ENCODE measurements at regions not wholly inside any gene's neighbourhood (a gene's known extent, or its start where the extent isn't known, plus 50 kb on each side); places are given as distances from the start of the nearest gene placed in this dataset.

GRCh38 chr6:92433911-92434310 lies 985.4 kb downstream of the EPHA7 start:
- TF ChIP-seq, protein P1, sequence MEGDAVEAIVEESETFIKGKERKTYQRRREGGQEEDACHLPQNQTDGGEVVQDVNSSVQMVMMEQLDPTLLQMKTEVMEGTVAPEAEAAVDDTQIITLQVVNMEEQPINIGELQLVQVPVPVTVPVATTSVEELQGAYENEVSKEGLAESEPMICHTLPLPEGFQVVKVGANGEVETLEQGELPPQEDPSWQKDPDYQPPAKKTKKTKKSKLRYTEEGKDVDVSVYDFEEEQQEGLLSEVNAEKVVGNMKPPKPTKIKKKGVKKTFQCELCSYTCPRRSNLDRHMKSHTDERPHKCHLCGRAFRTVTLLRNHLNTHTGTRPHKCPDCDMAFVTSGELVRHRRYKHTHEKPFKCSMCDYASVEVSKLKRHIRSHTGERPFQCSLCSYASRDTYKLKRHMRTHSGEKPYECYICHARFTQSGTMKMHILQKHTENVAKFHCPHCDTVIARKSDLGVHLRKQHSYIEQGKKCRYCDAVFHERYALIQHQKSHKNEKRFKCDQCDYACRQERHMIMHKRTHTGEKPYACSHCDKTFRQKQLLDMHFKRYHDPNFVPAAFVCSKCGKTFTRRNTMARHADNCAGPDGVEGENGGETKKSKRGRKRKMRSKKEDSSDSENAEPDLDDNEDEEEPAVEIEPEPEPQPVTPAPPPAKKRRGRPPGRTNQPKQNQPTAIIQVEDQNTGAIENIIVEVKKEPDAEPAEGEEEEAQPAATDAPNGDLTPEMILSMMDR (IDR thresholded peaks at IDR 0.05): no peak
- no peak for TF ChIP-seq POLR2A (IDR thresholded peaks at IDR 0.05)

All from thyroid gland (tissue), 4 donors.